ENCODE measurements at regions not wholly inside any gene's neighbourhood (a gene's known extent, or its start where the extent isn't known, plus 50 kb on each side); places are given as distances from the start of the nearest gene placed in this dataset.

DNA sequence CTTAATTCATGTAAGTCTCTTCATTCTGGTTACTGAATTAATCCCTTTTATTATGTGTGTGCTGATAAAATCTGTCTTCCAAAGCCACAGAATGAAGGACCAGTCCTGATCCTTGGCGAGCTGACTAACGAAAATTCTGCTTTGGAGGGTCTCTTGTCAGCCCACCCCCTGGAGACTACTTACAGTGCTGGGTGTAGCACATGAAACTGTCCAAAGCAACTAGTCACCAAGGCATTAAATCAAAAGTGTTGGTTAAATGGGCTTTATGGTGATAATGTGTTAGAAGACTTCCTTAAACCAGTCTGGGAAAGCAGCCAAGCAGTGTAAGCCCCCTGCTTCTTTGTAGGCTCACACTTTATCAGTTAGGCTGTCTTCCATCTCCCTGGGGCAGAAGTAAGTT is 420.2 kb downstream of the SUCLG1 start:
- TF ChIP-seq, protein P1, sequence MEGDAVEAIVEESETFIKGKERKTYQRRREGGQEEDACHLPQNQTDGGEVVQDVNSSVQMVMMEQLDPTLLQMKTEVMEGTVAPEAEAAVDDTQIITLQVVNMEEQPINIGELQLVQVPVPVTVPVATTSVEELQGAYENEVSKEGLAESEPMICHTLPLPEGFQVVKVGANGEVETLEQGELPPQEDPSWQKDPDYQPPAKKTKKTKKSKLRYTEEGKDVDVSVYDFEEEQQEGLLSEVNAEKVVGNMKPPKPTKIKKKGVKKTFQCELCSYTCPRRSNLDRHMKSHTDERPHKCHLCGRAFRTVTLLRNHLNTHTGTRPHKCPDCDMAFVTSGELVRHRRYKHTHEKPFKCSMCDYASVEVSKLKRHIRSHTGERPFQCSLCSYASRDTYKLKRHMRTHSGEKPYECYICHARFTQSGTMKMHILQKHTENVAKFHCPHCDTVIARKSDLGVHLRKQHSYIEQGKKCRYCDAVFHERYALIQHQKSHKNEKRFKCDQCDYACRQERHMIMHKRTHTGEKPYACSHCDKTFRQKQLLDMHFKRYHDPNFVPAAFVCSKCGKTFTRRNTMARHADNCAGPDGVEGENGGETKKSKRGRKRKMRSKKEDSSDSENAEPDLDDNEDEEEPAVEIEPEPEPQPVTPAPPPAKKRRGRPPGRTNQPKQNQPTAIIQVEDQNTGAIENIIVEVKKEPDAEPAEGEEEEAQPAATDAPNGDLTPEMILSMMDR (IDR thresholded peaks at IDR 0.05), result no peak
- no peak for TF ChIP-seq POLR2A (IDR thresholded peaks at IDR 0.05)

All from heart left ventricle (tissue), 13 donors.